Neural cell (in vitro differentiated cells): ENCODE measurements at regions not wholly inside any gene's neighbourhood (a gene's known extent, or its start where the extent isn't known, plus 50 kb on each side); places are given as distances from the start of the nearest gene placed in this dataset.

Source experiments
- H2AFZ ChIP-seq: fragments of 200-600, 300-800 bp; sonication (generic), shearing (Covaris generic); 2 replicates; pipeline ENCODE4 v1.6.0; 2014; ENCODE audit warnings: low read depth, mild to moderate bottlenecking, antibody characterized with exemption, low read length, moderate library complexity
- H3F3A ChIP-seq: fragments of 200-600 bp; shearing (Covaris generic); 2 replicates; pipeline ENCODE4 v1.6.1; 2016; ENCODE audit warnings: mild to moderate bottlenecking, moderate library complexity, mixed read lengths, antibody characterized with exemption, low read length; ENCODE audit not compliant: insufficient read depth, poor library complexity, severe bottlenecking
- H3K27ac ChIP-seq: fragments of 200-600, 300-800 bp; sonication (generic), shearing (Covaris generic); 2 replicates; pipeline ENCODE4 v1.5.1; 2014; ENCODE audit warnings: mild to moderate bottlenecking, low read length, moderate library complexity
- H3K27me3 ChIP-seq: fragments of 300-800, 200-600 bp; sonication (generic), shearing (Covaris generic); 2 replicates; pipeline ENCODE4 v1.6.0; 2014; ENCODE audit warnings: mild to moderate bottlenecking, low read depth, low read length, moderate library complexity; ENCODE audit not compliant: insufficient read depth
- H3K36me3 ChIP-seq: fragments of 300-800, 200-600 bp; sonication (generic), shearing (Covaris generic); 2 replicates; pipeline ENCODE4 v1.5.1; 2014; ENCODE audit warnings: mild to moderate bottlenecking, antibody characterized with exemption, low read length, moderate library complexity; ENCODE audit not compliant: insufficient read depth
- H3K4me2 ChIP-seq: fragments of 300-800, 200-600 bp; sonication (generic), shearing (Covaris generic); 2 replicates; pipeline ENCODE4 v1.6.0; 2014; ENCODE audit warnings: mild to moderate bottlenecking, low read length
- H3K4me3 ChIP-seq: fragments of 300-800, 200-600 bp; sonication (generic), shearing (Covaris generic); 2 replicates; pipeline ENCODE4 v1.5.1; 2014; ENCODE audit warnings: mild to moderate bottlenecking, low read length, moderate library complexity
- H3K79me2 ChIP-seq: fragments of 200-600 bp; shearing (Covaris generic); replicated peaks from 2 replicates; pipeline ENCODE4 v1.6.0; 2014; ENCODE audit warnings: mild to moderate bottlenecking, low read length, moderate library complexity; ENCODE audit not compliant: insufficient read depth
- H3K9ac ChIP-seq: fragments of 300-800, 200-600 bp; sonication (generic), shearing (Covaris generic); 2 replicates; pipeline ENCODE4 v1.6.1; 2016; ENCODE audit warnings: mild to moderate bottlenecking, low read length, mixed read lengths
- H3K9me2 ChIP-seq: fragments of 200-600 bp; shearing (Covaris generic); 2 replicates; pipeline ENCODE4 v1.6.1; 2016; ENCODE audit warnings: mild to moderate bottlenecking, low read length, mixed read lengths; ENCODE audit not compliant: insufficient read depth
- H3K9me3 ChIP-seq: fragments of 200-600, 300-800 bp; sonication (generic), shearing (Covaris generic); 2 replicates; pipeline ENCODE4 v1.6.1; 2016; ENCODE audit warnings: mild to moderate bottlenecking, mixed run types, low read length, moderate library complexity, mixed read lengths
- H4K20me1 ChIP-seq: fragments of 200-600 bp; shearing (Covaris generic); 2 replicates; pipeline ENCODE4 v1.6.1; 2016; ENCODE audit warnings: mild to moderate bottlenecking, mixed run types; ENCODE audit not compliant: insufficient read depth
- CTCF ChIP-seq: fragments of 450-650 bp; IDR thresholded peaks from 2 replicates; pipeline ENCODE4 v1.5.1; 2014; ENCODE audit warnings: antibody characterized with exemption, mild to moderate bottlenecking, moderate library complexity; ENCODE audit not compliant: poor library complexity, severe bottlenecking
- EP300 ChIP-seq: fragments of 450-650 bp; conservative IDR thresholded peaks from 2 replicates; pipeline ENCODE4 v1.6.1; 2014; ENCODE audit warnings: antibody characterized with exemption, mild to moderate bottlenecking, moderate library complexity; ENCODE audit not compliant: poor library complexity, severe bottlenecking
- EZH2 ChIP-seq: fragments of 200-600, 300-800 bp; shearing (Covaris generic), sonication (generic); IDR thresholded peaks from 2 replicates; pipeline ENCODE4 v1.6.1; 2014; ENCODE audit warnings: antibody characterized with exemption, low read length, borderline replicate concordance, mild to moderate bottlenecking; ENCODE audit not compliant: insufficient read depth, poor library complexity, severe bottlenecking
- MXI1 ChIP-seq: fragments of 450-650 bp; conservative IDR thresholded peaks from 2 replicates; pipeline ENCODE4 v1.6.1; 2014; ENCODE audit warnings: antibody characterized with exemption, mild to moderate bottlenecking; ENCODE audit not compliant: poor library complexity, severe bottlenecking
- POLR2AphosphoS5 ChIP-seq: IDR thresholded peaks from 2 replicates; pipeline ENCODE4 v1.6.1; 2012
- RAD21 ChIP-seq: fragments of 450-650 bp; conservative IDR thresholded peaks from 2 replicates; pipeline ENCODE4 v1.6.1; 2014; ENCODE audit warnings: antibody characterized with exemption, mild to moderate bottlenecking, moderate library complexity
- REST ChIP-seq: IDR thresholded peaks from 2 replicates; pipeline ENCODE4 v1.6.1; 2012; ENCODE audit warnings: borderline replicate concordance
- SMC3 ChIP-seq: fragments of 450-650 bp; conservative IDR thresholded peaks from 2 replicates; pipeline ENCODE4 v1.6.1; 2014; ENCODE audit warnings: antibody characterized with exemption, mild to moderate bottlenecking, moderate library complexity; ENCODE audit not compliant: poor library complexity
- TAF1 ChIP-seq: IDR thresholded peaks from 2 replicates; pipeline ENCODE4 v1.6.1; 2012; ENCODE audit warnings: low read depth

GRCh38 chr21:26404288-26404687 lies 168.8 kb downstream of the CYYR1 start:
- no peaks in the 10 kb centered on the region for H3K36me3 ChIP-seq
- H3K79me2 ChIP-seq, result no peaks in the 10 kb centered on the region
- no peaks in the 10 kb centered on the region for H3K27me3 ChIP-seq
- no peaks in the 10 kb centered on the region for H4K20me1 ChIP-seq
- TF ChIP-seq TAF1, result no peak
- no peak for TF ChIP-seq EZH2
- TF ChIP-seq REST, result no peak
- no peaks in the 10 kb centered on the region for H3K9me3 ChIP-seq
- H3K9me2 ChIP-seq, result no peaks in the 10 kb centered on the region
- H3K9ac ChIP-seq, result no peak overlapping the region
- H3K27ac ChIP-seq, result no peak overlapping the region
- H3K4me3 ChIP-seq, result no peak overlapping the region
- no peaks in the 10 kb centered on the region for H3F3A ChIP-seq
- H3K4me2 ChIP-seq, result no peak overlapping the region
- H2AFZ ChIP-seq, result no peak overlapping the region

GRCh38 chr21:26403321-26403720 lies 169.8 kb downstream of the CYYR1 start:
- H3K9me2 ChIP-seq, result no peaks in the 10 kb centered on the region
- no peaks in the 10 kb centered on the region for H3K79me2 ChIP-seq
- H3F3A ChIP-seq, result no peaks in the 10 kb centered on the region
- no peak overlapping the region for H2AFZ ChIP-seq
- no peaks in the 10 kb centered on the region for H3K36me3 ChIP-seq
- no peaks in the 10 kb centered on the region for H3K27me3 ChIP-seq
- no peaks in the 10 kb centered on the region for H3K9me3 ChIP-seq
- TF ChIP-seq EZH2 (no peak), POLR2AphosphoS5 (no peak), MXI1 (no peak)
- H3K4me2 ChIP-seq, result no peak overlapping the region
- no peak overlapping the region for H3K4me3 ChIP-seq
- H4K20me1 ChIP-seq, result no peaks in the 10 kb centered on the region
- H3K27ac ChIP-seq, result no peak overlapping the region
- no peak overlapping the region for H3K9ac ChIP-seq

- H3K36me3 ChIP-seq, result no peaks in the 10 kb centered on the region
- H3K79me2 ChIP-seq, result no peaks in the 10 kb centered on the region
- H2AFZ ChIP-seq, result no peak overlapping the region
- no peak overlapping the region for H3K4me2 ChIP-seq
- no peak for TF ChIP-seq SMC3
- TF ChIP-seq MXI1, result no peak
- TF ChIP-seq CTCF, result no peak
- TF ChIP-seq RAD21, result no peak
- no peak for TF ChIP-seq TAF1
- TF ChIP-seq EZH2, result no peak
- TF ChIP-seq EP300, result no peak
- TF ChIP-seq POLR2AphosphoS5, result no peak
- no peak for TF ChIP-seq REST
- no peaks in the 10 kb centered on the region for H3F3A ChIP-seq
- no peak overlapping the region for H3K4me3 ChIP-seq
- H3K9ac ChIP-seq, result no peak overlapping the region
- H4K20me1 ChIP-seq, result no peaks in the 10 kb centered on the region
- no peaks in the 10 kb centered on the region for H3K27me3 ChIP-seq
- H3K9me3 ChIP-seq, result no peaks in the 10 kb centered on the region
- H3K27ac ChIP-seq, result no peak overlapping the region
- no peaks in the 10 kb centered on the region for H3K9me2 ChIP-seq
These were observed 175.5 kb downstream of the CYYR1 start for GRCh38 chr21:26397545-26397944.
